ENCODE measurements at regions not wholly inside any gene's neighbourhood (a gene's known extent, or its start where the extent isn't known, plus 50 kb on each side); places are given as distances from the start of the nearest gene placed in this dataset.

DNA sequence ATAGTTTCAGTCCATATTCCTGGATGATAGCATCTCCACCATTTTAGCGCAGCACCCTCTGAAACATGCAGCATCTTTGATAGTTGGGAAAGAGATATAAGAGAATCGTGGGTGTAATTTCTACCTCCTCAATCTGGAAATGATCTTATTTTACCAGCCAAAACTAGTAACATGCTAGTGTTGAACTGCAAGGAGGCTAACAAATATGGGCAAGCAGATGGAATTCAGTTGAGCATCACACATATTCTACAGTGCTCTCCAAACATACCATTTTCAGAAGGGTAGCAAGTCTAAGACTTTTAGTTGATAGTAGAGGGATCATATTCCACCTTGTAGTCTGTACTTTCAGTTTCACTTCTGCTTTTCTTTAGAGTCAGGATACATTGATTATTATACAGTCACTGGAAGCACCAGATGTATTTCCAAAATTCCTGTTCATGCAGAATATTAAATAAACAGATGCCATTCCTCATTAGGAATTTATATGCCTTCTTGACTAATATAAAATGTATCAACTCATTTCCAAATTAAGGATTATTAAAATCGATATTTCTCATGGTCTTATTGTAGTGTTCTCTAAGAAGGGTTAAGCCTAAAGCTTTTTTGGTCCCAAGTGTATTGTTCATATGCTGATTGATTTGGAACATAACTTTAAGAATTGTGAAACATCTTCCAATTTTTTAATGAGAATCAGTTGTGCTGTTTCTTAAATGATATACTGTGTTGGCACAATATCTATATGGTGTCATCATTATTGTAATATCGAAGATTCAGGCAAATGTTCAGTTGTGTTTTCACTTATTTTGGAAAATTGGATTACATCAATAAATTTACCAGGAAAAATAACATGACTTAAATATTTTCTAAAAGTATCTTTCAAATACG, 362.0 kb downstream of the CENPW start:
- TF ChIP-seq, protein P1, sequence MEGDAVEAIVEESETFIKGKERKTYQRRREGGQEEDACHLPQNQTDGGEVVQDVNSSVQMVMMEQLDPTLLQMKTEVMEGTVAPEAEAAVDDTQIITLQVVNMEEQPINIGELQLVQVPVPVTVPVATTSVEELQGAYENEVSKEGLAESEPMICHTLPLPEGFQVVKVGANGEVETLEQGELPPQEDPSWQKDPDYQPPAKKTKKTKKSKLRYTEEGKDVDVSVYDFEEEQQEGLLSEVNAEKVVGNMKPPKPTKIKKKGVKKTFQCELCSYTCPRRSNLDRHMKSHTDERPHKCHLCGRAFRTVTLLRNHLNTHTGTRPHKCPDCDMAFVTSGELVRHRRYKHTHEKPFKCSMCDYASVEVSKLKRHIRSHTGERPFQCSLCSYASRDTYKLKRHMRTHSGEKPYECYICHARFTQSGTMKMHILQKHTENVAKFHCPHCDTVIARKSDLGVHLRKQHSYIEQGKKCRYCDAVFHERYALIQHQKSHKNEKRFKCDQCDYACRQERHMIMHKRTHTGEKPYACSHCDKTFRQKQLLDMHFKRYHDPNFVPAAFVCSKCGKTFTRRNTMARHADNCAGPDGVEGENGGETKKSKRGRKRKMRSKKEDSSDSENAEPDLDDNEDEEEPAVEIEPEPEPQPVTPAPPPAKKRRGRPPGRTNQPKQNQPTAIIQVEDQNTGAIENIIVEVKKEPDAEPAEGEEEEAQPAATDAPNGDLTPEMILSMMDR (conservative IDR thresholded peaks at IDR 0.05; ENCODE audit: low read depth, low read length) = no peak
- no peak for TF ChIP-seq EZH2phosphoT487 (IDR thresholded peaks at IDR 0.05; ENCODE audit: borderline replicate concordance, low read length)
